Osteocyte (in vitro differentiated cells): ENCODE measurements at regions not wholly inside any gene's neighbourhood (a gene's known extent, or its start where the extent isn't known, plus 50 kb on each side); places are given as distances from the start of the nearest gene placed in this dataset. TPM values are rescaled to one million over a fixed set of nuclear protein-coding genes. Genes with fewer than 3 reads are reported as not detected.

Experiments used
- DNase-seq: peaks from one replicate; pipeline ENCODE4 v3.0.0; 2021; ENCODE audit warnings: mixed read lengths; ENCODE audit not compliant: unreplicated experiment; ENCODE audit errors: extremely low spot score
- H3K27ac Mint-ChIP-seq: one replicate; pipeline ENCODE4 v1.8.0; 2021; ENCODE audit warnings: mild to moderate bottlenecking, mixed read lengths; ENCODE audit not compliant: unreplicated experiment
- H3K27me3 Mint-ChIP-seq: one replicate; pipeline ENCODE4 v1.8.0; 2021; ENCODE audit warnings: mixed read lengths; ENCODE audit not compliant: unreplicated experiment
- H3K36me3 Mint-ChIP-seq: one replicate; pipeline ENCODE4 v1.8.0; 2021; ENCODE audit warnings: mixed read lengths; ENCODE audit not compliant: unreplicated experiment
- H3K4me1 Mint-ChIP-seq: one replicate; pipeline ENCODE4 v1.8.0; 2021; ENCODE audit warnings: mixed read lengths; ENCODE audit not compliant: unreplicated experiment
- H3K4me3 Mint-ChIP-seq: one replicate; pipeline ENCODE4 v1.8.0; 2021; ENCODE audit warnings: mild to moderate bottlenecking, moderate library complexity, mixed read lengths; ENCODE audit not compliant: unreplicated experiment
- H3K9me3 Mint-ChIP-seq: one replicate; pipeline ENCODE4 v1.8.0; 2021; ENCODE audit warnings: mixed read lengths; ENCODE audit not compliant: unreplicated experiment
- microRNA-seq: library from miRNA; unstranded; fragments of <30 nt; microRNA quantifications from one replicate; pipeline ENCODE4 v1.1.0, GENCODE V29; 2020; ENCODE audit not compliant: unreplicated experiment
- TF ChIP-seq, protein P1 (sequence below): fragments of 200-600 bp; sonication (generic); IDR thresholded peaks from 2 replicates; pipeline ENCODE4 v1.5.0; 2021; ENCODE audit warnings: antibody characterized with exemption, mild to moderate bottlenecking, moderate library complexity

DNA sequence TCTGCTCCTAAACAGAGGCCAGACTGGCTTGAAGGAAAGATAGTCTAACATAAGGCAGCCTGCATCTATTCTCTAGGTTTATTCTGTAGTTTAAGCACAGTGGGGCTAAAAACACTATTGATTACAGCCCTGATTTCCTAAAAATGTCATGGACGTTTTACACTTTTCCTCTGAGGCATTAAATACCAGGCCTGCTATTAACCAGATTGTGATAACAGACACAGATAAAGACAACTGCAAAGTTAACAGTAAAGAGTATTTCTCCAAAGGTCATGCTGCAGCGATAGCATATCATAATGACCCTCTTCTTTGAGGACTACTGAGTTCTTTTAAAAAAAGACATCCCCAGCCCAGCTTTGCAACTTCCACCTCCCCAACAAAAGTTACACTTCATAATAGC is 59.6 kb upstream of the MON1B start:
- H3K4me1 Mint-ChIP-seq, result no peaks in the 10 kb centered on the region
- H3K4me3 Mint-ChIP-seq, result no peak overlapping the region
- DNase-seq, result no peak
- H3K27ac Mint-ChIP-seq, result no peak overlapping the region
- H3K9me3 Mint-ChIP-seq, result no peaks in the 10 kb centered on the region
- H3K36me3 Mint-ChIP-seq, result no peaks in the 10 kb centered on the region
- TF ChIP-seq, protein P1, sequence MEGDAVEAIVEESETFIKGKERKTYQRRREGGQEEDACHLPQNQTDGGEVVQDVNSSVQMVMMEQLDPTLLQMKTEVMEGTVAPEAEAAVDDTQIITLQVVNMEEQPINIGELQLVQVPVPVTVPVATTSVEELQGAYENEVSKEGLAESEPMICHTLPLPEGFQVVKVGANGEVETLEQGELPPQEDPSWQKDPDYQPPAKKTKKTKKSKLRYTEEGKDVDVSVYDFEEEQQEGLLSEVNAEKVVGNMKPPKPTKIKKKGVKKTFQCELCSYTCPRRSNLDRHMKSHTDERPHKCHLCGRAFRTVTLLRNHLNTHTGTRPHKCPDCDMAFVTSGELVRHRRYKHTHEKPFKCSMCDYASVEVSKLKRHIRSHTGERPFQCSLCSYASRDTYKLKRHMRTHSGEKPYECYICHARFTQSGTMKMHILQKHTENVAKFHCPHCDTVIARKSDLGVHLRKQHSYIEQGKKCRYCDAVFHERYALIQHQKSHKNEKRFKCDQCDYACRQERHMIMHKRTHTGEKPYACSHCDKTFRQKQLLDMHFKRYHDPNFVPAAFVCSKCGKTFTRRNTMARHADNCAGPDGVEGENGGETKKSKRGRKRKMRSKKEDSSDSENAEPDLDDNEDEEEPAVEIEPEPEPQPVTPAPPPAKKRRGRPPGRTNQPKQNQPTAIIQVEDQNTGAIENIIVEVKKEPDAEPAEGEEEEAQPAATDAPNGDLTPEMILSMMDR, result no peak
- no peaks in the 10 kb centered on the region for H3K27me3 Mint-ChIP-seq

GRCh38 chr16:77132051-77132618 is 58.9 kb upstream of the MON1B start:
- no peaks in the 10 kb centered on the region for H3K36me3 Mint-ChIP-seq
- H3K9me3 Mint-ChIP-seq, result no peaks in the 10 kb centered on the region
- H3K4me3 Mint-ChIP-seq, result no peak overlapping the region
- H3K27me3 Mint-ChIP-seq, result no peaks in the 10 kb centered on the region
- TF ChIP-seq, protein P1, result no peak
- H3K4me1 Mint-ChIP-seq, result no peaks in the 10 kb centered on the region
- no peak for DNase-seq
- H3K27ac Mint-ChIP-seq, result no peak overlapping the region

GRCh38 chr16:77133706-77134105 is 57.3 kb upstream of the MON1B start:
- TF ChIP-seq, protein P1, result no peak
- Mint-ChIP-seq H3K27ac (no peak overlapping the region), H3K27me3 (no peaks in the 10 kb centered on the region), H3K36me3 (no peaks in the 10 kb centered on the region), H3K4me3 (no peak overlapping the region), H3K4me1 (no peaks in the 10 kb centered on the region), H3K9me3 (no peaks in the 10 kb centered on the region)
- DNase-seq, result no peak

DNA sequence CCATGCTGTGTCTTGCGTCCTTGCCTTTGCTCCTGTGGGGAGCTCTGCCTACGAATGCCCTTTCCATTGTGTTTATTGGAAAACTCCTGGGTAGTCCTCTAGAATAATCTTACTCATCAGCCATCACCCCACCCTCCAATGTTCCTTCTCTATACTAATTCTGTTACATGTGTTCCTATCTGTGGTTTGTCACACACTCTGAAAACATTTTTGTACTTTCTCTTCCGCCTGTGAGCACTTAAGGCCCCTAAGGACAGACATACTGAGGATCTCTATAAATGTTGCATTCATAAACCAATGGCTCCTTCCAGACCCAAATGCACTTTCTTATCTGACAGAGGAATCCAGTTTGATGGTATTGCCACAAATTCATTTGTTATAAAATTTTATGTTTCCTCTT is 53.9 kb upstream of the MON1B start:
- Mint-ChIP-seq H3K36me3 (no peaks in the 10 kb centered on the region), H3K27ac (no peak overlapping the region), H3K27me3 (peaks cover under 1% of the 10 kb centered on the region), H3K9me3 (no peaks in the 10 kb centered on the region), H3K4me1 (no peaks in the 10 kb centered on the region), H3K4me3 (no peak overlapping the region)
- TF ChIP-seq, protein P1, result no peak
- DNase-seq, result no peak

Small RNAs in the stretch of these regions (microRNA-seq; reads per million reads assigned to microRNA genes)
- gene MIR4719, result not detected
